ENCODE measurements at regions not wholly inside any gene's neighbourhood (a gene's known extent, or its start where the extent isn't known, plus 50 kb on each side); places are given as distances from the start of the nearest gene placed in this dataset.

- TF ChIP-seq, protein P1, sequence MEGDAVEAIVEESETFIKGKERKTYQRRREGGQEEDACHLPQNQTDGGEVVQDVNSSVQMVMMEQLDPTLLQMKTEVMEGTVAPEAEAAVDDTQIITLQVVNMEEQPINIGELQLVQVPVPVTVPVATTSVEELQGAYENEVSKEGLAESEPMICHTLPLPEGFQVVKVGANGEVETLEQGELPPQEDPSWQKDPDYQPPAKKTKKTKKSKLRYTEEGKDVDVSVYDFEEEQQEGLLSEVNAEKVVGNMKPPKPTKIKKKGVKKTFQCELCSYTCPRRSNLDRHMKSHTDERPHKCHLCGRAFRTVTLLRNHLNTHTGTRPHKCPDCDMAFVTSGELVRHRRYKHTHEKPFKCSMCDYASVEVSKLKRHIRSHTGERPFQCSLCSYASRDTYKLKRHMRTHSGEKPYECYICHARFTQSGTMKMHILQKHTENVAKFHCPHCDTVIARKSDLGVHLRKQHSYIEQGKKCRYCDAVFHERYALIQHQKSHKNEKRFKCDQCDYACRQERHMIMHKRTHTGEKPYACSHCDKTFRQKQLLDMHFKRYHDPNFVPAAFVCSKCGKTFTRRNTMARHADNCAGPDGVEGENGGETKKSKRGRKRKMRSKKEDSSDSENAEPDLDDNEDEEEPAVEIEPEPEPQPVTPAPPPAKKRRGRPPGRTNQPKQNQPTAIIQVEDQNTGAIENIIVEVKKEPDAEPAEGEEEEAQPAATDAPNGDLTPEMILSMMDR (IDR thresholded peaks at IDR 0.05): no peak
- no peak for TF ChIP-seq POLR2A (IDR thresholded peaks at IDR 0.05)
Measured at GRCh38 chr2:16184945-16185660, 244.8 kb downstream of the MYCN start.
